Panc1 (cell line): ENCODE measurements at regions not wholly inside any gene's neighbourhood (a gene's known extent, or its start where the extent isn't known, plus 50 kb on each side); places are given as distances from the start of the nearest gene placed in this dataset.

ENCODE experiments used
- POLR2AphosphoS5 ChIP-seq: IDR thresholded peaks from 2 replicates; pipeline ENCODE4 v1.6.1; 2012; ENCODE audit warnings: mild to moderate bottlenecking, low read depth, low read length, moderate library complexity
- TCF7L2 ChIP-seq: IDR thresholded peaks from 2 replicates; pipeline ENCODE4 v1.6.1; 2011; ENCODE audit warnings: mild to moderate bottlenecking, low read depth, low read length, inconsistent platforms
- TF ChIP-seq, protein P1 (sequence below), 2 experiments: IDR thresholded peaks; 2 replicates each; pipeline ENCODE4 v1.6.1; 2011 to 2012; ENCODE audit warnings: low read depth in 2 of 2, control low read depth in 1 of 2, low read length in 1 of 2, mild to moderate bottlenecking in 1 of 2, moderate library complexity in 1 of 2; ENCODE audit not compliant: insufficient read depth in 1 of 2
- TF ChIP-seq, protein P2 (sequence below): fragments of 450-650 bp; IDR thresholded peaks from 2 replicates; pipeline ENCODE4 v1.5.1; 2017; ENCODE audit warnings: mild to moderate bottlenecking

DNA sequence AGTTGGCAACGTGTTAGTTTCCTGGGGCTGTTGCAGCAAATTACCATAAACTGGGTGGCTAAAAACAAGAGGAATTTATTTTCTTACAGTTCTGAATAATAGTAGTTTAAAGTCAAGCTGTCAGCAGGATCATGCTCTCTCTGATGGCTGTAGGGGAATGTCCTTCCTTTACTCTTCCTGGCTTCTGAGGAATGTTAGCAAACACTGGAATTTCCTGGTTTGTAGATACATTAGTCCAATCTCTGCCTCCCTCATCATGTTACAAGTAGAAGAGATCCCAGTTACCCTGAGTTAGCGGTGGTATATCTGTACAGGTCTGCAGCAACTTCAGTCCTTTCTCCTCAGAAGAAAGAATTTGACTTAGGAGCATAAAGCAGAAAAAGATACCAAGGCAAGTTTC is 2249.1 kb downstream of the NCAM2 start:
- TF ChIP-seq POLR2AphosphoS5 (no peak), TCF7L2 (no peak)
- TF ChIP-seq, protein P1, sequence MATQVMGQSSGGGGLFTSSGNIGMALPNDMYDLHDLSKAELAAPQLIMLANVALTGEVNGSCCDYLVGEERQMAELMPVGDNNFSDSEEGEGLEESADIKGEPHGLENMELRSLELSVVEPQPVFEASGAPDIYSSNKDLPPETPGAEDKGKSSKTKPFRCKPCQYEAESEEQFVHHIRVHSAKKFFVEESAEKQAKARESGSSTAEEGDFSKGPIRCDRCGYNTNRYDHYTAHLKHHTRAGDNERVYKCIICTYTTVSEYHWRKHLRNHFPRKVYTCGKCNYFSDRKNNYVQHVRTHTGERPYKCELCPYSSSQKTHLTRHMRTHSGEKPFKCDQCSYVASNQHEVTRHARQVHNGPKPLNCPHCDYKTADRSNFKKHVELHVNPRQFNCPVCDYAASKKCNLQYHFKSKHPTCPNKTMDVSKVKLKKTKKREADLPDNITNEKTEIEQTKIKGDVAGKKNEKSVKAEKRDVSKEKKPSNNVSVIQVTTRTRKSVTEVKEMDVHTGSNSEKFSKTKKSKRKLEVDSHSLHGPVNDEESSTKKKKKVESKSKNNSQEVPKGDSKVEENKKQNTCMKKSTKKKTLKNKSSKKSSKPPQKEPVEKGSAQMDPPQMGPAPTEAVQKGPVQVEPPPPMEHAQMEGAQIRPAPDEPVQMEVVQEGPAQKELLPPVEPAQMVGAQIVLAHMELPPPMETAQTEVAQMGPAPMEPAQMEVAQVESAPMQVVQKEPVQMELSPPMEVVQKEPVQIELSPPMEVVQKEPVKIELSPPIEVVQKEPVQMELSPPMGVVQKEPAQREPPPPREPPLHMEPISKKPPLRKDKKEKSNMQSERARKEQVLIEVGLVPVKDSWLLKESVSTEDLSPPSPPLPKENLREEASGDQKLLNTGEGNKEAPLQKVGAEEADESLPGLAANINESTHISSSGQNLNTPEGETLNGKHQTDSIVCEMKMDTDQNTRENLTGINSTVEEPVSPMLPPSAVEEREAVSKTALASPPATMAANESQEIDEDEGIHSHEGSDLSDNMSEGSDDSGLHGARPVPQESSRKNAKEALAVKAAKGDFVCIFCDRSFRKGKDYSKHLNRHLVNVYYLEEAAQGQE (IDR thresholded peaks at IDR 0.05; ENCODE audit: insufficient read depth in 1 of 2, low read depth in 2 of 2, low read length in 1 of 2), result no peak
- TF ChIP-seq, protein P2, sequence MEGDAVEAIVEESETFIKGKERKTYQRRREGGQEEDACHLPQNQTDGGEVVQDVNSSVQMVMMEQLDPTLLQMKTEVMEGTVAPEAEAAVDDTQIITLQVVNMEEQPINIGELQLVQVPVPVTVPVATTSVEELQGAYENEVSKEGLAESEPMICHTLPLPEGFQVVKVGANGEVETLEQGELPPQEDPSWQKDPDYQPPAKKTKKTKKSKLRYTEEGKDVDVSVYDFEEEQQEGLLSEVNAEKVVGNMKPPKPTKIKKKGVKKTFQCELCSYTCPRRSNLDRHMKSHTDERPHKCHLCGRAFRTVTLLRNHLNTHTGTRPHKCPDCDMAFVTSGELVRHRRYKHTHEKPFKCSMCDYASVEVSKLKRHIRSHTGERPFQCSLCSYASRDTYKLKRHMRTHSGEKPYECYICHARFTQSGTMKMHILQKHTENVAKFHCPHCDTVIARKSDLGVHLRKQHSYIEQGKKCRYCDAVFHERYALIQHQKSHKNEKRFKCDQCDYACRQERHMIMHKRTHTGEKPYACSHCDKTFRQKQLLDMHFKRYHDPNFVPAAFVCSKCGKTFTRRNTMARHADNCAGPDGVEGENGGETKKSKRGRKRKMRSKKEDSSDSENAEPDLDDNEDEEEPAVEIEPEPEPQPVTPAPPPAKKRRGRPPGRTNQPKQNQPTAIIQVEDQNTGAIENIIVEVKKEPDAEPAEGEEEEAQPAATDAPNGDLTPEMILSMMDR, result no peak
